NCI-H460 (cell line): ENCODE measurements at regions not wholly inside any gene's neighbourhood (a gene's known extent, or its start where the extent isn't known, plus 50 kb on each side); places are given as distances from the start of the nearest gene placed in this dataset.
A peak's percentile ranks its signal among the peaks of the same experiment; 100 is the strongest.

Source experiments
- DNase-seq: peaks from one replicate; pipeline ENCODE4 v3.0.0-alpha.2; 2016; ENCODE audit warnings: low read depth; ENCODE audit errors: extremely low read depth

DNA sequence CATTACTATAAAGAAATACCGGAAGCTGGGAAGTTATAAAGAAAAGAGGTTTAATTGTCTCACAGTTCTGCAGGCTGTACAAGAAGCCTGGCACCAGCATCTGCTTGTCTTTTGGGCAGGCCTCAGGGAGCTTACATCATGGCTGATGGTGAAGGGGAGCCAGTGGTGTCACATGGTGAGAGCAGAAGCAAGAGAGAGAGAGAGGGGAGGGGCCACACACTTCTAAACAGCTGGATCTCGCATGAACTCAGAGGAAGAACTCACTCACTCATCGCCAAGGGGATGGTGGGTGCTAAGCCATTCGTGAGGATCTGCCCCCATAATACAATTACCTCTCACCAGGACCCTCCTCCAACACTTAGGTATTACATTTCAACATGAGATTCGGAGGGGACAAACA lies 51.8 kb upstream of the ANKRD34C start:
- DNase-seq, result no peak

DNA sequence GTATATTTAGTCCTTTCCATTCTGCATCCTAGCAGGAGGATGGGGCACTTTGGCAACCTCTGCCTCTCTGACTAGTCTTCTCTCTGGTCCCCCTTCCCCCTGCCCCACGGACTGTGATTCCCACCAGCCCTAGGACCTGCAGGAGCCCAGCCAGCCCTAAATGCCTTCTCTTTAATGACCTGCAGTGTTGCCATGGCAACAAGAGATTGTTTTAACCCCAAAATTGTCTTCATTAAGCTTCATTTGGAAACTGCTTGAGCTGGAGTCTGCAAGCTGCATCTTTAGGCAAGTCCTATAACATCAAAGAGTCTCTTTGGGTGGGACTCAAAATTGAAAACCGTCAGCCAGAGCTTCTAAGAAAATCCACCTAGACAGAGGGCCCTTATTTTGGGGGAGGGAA lies 59.7 kb upstream of the ANKRD34C start:
- DNase-seq, result no peak

DNA sequence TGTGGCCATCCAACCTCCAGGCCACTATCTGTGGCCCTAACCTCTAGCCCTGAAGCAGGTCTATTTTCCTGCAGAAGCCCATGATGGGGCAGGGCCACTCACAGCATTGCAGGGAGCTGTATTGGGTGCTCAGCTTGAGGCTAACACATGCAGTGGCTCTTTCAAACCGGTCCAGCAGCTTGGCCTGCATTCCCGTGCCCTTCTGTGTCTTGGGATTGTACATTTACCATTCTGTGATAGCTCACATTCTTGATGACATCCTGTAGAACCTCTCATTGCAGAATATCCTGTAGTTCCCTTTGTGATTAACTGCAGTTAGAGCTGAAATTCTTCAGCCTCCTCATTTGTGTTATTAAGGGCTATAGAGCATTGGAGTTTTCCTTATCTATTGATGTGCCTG lies 60.8 kb upstream of the ANKRD34C start:
- no peak for DNase-seq

DNA sequence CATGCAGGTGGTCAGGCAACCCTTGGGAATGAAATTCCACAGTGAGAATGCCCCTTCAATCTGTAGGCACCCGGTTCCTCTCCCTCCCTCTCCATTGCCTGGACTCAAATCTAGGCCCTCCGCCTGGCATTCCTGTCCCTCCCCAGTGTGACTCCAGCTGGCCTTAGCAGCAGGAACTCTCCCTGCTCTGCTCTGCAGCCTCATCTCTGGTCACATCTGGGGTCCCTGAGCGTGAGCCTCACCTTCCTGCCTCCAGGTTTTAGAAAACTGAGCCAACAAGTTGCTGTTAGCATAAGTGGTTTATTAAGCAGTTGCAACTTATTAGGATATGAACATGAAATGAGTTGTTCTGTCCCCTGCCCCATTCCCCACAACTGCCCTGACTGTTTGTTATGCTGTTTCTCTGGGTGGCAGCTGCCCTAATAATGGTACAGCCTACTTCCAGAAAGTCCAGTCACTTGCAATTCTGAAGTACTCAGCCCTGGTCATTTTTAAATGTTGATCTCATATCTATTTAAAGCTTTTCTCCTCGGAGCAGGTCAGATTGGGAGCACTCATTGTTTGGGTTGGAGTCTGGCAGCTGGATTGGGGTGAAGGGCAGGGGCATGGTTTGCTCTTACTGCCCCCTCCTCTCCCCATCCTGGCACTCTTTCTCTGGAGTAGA lies 63.0 kb upstream of the ANKRD34C start:
- DNase-seq, result no peak

DNA sequence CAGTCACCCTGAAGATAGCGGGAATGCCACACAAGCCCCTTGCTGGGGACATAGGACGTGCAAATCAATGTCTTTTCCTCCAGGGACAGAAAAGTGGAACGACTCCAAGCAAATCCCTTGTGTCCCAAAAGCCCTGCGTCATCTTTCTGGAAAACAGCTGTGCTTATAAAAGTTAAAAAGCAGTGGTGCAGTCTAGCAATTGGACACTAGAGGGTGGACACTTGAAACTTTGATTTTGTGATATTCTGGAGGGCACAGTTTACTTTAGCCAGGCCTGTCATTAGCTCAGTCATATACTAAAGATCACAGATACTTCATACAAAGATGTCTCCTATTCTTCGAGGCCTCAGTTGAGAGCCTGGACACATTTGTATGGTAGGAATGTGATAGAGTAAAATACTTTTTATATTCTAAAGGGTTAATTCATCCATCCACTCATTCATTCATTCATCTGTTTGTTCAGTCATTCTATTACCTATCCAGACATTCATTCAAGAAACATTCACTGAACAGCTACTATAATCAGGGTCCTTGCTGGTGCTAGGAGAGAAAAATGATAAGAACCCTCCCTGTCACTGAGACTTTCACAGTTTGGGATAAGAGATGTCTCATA lies 63.8 kb upstream of the ANKRD34C start:
- DNase-seq, result peak; percentile 9

DNA sequence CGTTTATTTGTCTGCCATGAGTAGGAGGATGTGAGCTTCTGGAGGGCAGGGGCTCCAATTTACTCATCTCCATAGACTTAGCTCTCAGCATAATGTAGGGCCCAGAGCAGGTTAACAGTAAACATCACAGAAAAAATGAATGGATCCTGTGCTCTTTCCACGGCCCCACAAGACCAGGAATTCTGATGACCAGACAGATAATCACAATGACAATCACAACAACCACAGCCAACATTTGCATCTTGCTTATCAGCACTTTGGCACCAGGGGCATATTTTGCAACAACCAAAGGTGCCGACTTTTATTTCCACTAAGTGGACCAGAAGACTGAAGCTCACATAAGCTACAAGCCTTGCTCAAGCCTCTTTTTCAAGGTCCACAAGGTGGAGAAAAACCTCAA lies 68.9 kb upstream of the ANKRD34C start:
- DNase-seq, result no peak

DNA sequence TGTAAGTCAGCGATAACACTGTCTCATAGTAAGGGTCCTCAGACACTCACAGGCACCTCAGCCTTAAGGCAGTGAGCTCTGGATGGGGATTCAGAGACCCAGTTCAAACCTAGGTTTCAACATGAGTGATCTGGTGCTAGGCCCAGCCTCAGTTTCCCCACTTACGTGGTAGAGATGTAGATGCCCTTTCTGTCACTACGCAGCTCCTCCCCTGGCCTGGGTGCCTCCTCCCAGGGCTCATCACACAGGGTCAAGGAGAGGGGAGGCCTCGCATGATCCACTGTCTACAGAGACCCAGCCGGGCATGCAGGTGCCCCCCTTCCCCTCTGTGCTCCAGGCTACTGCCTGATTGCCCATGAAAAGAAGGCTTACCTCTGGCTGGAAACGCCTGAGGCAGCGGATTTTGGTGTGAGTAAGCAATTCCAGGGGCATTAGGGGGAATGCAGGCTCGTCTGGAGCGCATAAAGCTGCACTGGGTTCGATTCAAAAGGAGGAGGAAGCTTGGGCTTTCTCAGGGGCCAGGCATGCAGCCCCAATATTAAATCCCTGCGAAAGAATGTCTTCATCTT lies 69.8 kb upstream of the ANKRD34C start:
- no peak for DNase-seq

DNA sequence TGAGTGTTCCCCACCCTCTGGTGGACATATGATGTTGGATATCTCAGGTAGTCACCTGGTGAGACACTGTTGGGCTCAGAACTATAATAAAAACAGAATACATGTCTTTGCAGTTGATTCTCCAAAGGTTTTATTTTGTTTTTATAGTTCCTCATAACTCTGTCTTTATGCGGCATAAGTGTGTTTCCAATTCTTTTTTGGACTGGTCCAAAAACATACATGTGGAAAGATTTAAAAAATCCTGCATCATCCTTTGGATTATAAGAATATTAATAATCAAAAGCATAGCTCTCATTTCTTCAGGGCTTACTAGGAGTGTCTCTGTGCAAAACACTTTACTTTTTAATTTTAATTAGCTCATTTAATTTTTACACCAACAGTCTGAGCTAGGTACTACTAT lies 71.0 kb upstream of the ANKRD34C start:
- no peak for DNase-seq

DNA sequence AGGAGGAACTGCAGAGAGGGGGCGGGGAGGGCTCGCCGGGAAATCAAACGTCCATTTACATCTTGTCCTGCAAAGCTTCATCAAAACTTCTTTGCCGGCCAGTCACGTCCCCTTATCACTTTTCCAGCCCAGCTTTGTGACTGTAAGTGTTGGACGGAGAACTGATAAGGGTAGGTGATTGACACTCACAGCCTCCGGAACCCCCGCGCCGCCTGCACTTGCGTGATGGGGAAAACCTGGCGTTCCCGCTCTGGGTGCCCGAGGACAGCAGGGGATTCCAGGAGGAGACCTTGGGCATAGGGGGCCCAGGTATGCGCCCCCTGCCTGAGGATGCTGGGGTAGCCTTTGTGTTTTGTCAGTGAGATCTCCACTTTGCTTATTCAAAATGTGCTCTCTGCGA lies 72.8 kb upstream of the ANKRD34C start:
- DNase-seq, result no peak

DNA sequence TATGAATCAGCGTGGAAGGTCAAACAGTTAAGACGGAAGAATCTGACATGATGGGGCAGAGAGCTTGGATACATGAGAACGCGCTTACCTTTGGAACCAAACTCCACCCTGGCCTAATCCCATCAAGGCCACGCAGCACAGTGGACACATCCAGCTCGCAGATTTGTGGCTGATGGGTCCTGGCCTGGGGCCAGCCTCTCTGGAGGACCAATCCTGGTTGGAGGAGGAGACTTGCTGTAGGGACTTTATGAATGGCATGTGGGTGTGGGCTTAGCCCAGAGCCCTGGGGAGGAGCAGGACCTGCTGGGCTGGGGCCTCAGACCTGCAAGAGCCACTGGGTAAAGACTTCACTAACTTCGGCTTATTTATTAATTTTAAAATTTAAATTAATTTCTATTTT lies 73.4 kb upstream of the ANKRD34C start:
- DNase-seq, result no peak

DNA sequence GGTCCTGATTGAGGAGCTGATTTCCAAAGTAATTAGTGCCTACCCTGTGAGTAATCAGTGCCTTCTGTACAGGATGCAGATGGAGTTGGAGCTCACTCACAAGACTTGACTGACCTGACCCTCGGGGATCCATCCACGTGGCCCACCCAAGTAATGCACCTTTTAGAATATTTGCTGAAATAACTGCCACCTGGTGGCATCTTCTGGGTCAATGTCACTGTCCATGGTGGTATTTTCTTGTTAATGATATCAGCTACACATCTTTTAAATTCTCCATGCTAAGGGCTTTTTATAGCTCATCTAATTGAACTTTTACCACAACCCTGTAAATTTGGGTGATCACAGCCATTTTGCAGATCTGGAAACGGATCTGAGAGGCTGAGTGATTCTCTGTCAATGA lies 74.3 kb upstream of the ANKRD34C start:
- no peak for DNase-seq

DNA sequence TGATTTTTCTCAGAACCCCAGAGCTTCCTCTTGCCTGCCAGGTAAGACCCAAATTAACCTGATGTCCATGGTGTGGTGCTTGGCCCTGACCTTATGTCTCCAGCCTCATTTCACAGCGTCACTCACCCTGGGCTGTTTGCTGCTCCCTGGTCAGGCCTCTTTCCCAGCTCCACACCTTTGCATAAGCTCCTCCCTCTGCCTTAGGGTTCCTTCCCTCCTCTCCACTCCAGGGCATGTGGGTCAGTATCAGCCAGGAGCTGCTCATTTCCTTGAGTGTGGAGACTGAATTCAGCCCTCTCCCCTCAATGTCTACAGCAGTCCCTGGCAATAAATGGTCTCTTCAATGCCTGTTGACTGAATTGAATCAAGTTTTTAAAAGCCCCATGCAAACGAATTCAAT lies 75.6 kb upstream of the ANKRD34C start:
- DNase-seq, result no peak

DNA sequence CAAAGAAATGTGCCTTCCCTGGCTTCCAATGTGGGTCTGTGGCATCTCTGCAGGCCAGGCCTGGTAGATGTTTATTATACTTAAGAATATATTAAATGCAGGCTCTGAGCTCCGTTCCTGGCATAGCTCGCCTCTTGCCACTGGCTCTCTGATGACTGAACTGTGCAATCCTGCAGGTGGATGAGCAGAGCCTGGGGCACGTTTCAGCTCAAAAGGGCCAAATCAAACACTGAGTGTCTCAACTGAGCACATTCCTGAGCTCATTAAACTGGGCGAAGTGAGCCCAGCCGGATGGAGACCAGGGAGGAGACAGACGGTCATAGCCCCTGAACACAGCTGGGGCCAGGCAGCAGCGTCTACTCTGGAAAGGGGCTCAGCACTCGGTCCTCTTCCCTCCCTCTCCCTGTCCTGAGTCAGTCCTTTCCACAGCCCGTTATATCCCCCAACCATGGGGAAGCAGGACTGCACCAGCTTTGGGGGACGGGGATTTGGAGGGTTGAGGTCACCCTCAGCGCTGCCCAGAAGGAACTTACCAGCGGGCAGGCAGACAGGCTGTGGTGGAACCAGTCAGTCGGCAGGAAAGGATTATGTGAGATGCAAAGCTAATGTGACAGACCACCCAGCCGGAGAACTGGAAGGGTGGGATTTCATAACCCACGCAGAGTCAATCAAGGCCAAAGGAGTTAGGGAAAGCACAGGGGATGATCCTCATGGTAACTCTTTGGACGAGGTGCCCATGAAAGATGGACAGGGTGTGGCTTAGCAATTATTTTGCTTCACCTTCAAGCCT lies 77.4 kb upstream of the ANKRD34C start:
- DNase-seq, result no peak

DNA sequence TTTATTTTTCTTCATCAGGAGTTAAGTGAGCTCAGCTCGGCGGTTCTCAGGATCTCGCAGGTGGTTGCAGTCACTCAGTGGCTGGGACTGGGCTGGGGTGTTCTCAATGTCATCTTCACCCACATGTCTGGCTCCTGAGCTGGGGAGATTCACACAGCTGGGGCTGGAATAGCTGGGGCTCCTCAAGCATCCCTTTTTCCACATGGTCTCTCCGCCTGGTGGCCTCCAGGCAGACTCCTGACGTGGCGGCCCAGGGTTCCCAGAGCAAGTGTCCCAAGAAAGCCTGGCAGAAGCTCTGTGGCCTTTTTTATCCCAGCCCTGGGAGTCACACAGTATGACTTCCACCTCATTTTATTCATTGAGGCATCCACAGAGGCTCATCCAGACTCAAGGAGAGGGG lies 84.1 kb upstream of the ANKRD34C start:
- no peak for DNase-seq

DNA sequence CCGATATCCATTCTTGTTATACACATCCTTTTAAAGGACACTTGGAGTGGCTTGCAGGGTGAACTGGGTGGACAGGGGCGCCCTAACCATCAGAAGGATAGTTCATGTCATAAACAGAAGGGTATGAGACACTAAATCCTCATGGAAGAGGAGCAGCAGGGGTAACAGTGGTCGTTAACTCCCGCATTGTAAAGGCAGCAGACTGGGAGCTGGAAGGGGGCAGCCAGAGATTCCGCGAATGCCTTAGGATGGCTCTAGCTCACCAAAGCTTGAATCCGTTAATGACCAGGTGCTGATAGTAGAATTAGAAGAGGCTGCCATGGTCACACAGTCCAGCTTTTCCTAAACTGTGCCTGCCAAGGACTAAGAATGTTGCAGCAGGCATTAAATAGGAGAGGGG lies 85.2 kb upstream of the ANKRD34C start:
- no peak for DNase-seq

DNA sequence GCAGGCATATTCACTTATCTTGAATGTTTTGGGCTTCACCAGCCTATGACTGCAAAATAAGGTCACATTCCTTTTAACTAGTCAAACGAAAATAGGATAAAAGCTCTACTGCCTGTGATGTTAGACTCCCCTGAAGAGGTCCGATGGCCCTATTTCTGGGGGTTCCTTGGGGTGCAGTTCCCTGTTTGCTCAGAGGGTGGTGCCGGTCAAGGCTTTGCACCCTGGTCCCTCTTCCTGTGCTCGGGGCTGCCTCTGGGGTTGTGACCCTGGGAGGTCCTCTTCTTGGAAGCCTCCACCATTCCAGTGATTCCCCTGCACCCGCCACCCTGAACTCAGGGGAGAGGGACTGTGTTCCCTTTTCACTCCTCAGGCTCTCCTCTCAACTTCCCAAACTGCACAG lies 86.7 kb upstream of the ANKRD34C start:
- DNase-seq, result no peak

DNA sequence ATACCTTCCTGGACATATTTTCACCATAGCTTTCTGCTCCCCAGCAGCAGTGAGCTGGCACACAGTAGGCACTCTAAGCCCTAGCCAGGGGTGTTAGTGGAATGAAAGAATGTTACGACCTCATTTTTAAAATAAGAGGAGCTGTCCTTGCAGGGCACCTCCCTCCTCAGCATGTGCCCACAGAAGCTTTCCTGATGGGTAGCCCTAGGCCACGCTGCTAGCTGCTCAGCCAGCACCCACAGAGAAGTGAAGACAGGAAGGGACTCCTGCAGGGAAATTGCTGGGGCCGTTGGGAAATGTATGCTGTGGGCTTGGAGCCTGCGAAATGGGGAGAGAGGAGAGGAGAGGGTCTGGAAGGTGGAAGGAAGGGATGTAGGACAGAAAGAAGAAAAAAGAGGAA lies 87.3 kb upstream of the ANKRD34C start:
- DNase-seq, result no peak

DNA sequence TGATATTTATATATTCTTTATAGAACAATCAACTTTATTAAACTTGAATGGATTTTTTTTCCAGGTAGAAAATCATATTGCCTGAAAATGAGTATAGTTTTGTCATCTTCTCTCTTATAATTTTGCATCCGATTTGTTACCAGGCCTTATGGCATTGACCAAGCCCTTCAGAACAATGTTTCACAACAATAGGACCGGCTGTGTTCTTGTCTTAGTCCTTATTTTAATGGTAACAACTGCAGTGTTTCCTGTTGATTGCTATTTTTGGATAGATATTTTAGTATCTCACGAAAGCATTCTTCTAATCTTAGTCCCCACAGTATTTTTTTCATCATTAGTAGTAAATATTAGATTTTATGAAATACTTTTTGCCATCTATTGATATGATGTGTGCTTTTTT lies 88.1 kb upstream of the ANKRD34C start:
- no peak for DNase-seq

DNA sequence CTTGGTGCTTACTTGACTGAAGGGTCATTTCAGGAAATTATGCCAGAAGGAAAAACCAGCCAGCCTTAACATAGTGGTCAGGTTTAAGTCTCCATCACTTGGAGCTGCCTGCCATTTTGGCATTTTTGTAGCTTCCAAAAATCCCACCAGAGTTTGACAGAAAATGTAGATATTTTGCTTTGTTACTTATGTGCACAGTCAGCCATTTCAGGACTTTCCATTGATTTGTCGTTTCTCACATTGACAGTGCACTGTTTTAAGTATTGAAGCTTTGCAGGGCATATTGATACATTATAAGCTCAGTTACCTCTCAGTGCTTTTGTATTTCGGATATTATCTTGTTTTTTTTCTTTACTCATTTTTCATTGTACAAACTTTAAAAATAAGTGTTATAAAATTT lies 89.0 kb upstream of the ANKRD34C start:
- DNase-seq, result no peak

DNA sequence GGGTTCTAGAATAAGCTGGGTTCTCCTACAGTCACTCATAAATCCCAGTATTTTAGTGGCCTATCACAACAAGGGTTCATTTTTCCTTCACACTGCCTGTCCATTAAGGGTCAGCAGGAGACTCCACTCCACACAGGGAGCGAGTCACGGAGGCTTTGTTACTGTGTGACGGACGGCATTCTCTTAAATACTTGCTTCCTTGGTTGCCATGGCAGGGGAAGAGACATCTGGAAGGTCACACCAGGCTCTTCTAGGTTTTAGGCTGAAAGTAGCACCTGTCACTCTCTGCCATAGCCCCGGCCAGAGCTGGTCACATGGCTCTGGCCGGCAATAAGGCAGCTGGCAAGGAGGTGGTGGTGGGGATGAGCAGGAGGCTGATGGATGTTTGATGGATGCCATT lies 89.4 kb upstream of the ANKRD34C start:
- DNase-seq, result no peak

DNA sequence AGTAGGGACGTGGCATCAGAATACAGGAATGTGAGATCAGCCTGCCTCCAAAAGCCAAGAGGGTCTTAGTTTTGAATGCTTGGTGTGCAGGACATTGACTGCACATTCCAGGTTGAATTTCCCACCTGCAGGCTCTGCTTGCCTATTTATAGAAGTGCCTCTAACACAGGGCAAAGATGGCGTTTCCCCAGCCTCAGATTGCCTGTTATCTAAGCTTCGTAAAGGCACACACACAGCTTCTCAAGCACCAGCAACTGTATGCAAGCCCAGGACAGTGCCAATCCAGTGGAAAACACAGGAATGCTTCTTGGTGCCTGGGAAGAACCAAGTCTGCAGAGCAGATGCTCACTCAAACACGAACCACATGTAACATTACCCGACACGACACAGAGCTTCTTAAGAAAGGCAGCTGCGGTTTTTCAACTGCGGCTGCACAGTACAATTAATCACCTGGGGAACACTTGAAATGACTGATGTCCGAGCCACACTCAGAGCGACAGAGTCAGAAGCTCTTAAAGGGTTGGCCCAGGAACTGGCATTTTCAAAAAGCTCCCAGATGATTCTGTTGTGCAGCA lies 90.0 kb upstream of the ANKRD34C start:
- DNase-seq, result no peak

DNA sequence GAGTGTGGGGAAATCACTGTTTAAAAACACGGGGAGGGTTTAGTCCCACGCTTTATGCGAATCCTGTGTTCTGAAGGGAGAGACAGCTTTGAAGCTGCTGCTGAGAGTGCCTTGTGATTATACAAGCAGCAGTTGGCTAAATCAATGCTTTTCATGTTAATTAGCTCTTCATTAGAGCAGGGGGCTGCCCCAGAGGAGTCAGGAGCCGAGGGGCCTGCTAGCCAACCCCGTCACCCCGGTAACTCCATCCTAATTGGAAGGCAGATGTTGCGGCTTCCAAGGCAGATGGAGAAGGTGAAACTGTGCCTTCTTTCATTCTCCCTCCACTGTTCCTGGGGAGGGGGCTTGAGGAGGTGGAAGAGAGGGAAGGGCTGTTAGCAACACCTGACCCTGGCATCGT lies 92.4 kb upstream of the ANKRD34C start:
- no peak for DNase-seq
